ENCODE measurements at regions not wholly inside any gene's neighbourhood (a gene's known extent, or its start where the extent isn't known, plus 50 kb on each side); places are given as distances from the start of the nearest gene placed in this dataset.

GRCh38 chr5:67286006-67286405 lies 89.4 kb upstream of the CD180 start:
- Histone ChIP-seq H4K20me1 (ENCODE audit: control insufficient read depth, insufficient read depth, insufficient read length) (no peaks in the 10 kb centered on the region), H3K9ac (ENCODE audit: extremely low read depth, insufficient read length, low read length) (no peak overlapping the region), H3K18ac (ENCODE audit: insufficient read length, low read depth, low read length) (no peak overlapping the region), H3K4me1 (ENCODE audit: insufficient read depth, low read length) (peaks cover 3% of the 10 kb centered on the region; the same call in 1 of the 2 replicates), H4K8ac (replicated peaks; ENCODE audit: insufficient read length, low read depth, low read length) (no peak overlapping the region), H2BK5ac (ENCODE audit: insufficient read length, low read length) (no peak overlapping the region), H3K27me3 (ENCODE audit: insufficient read depth, low read length) (no peaks in the 10 kb centered on the region), H3K4ac (ENCODE audit: low read depth, low read length) (no peak overlapping the region), H2AK5ac (ENCODE audit: insufficient read length, low read length) (no peak overlapping the region), H2BK15ac (ENCODE audit: low read depth, low read length) (no peak overlapping the region), H4K5ac (ENCODE audit: insufficient read length, low read depth, low read length) (no peak overlapping the region), H4K91ac (ENCODE audit: insufficient read length, low read depth, low read length) (no peak overlapping the region), H3K23me2 (ENCODE audit: insufficient read length, low read depth, low read length, poor library complexity, severe bottlenecking) (no peaks in the 10 kb centered on the region), H3K14ac (ENCODE audit: insufficient read depth, low read length) (no peak overlapping the region), H3K9me3 (ENCODE audit: control insufficient read depth, low read depth, low read length) (no peaks in the 10 kb centered on the region), H3K79me1 (ENCODE audit: insufficient read depth, low read depth, low read length, poor library complexity, severe bottlenecking) (no peaks in the 10 kb centered on the region), H3K56ac (ENCODE audit: insufficient read length, low read depth, low read length) (no peak overlapping the region), H2BK12ac (ENCODE audit: insufficient read length, low read depth, low read length) (no peak overlapping the region), H3K27ac (ENCODE audit: insufficient read length, low read depth, low read length) (no peak overlapping the region), H3K4me2 (ENCODE audit: insufficient read depth, insufficient read length, low read length) (no peak overlapping the region), H3T11ph (ENCODE audit: low read length) (no peak overlapping the region), H3K23ac (ENCODE audit: insufficient read length, low read depth, low read length) (no peak overlapping the region), H3K79me2 (ENCODE audit: insufficient read depth, low read length) (no peaks in the 10 kb centered on the region), H2BK120ac (ENCODE audit: low read depth, low read length, poor library complexity, severe bottlenecking) (no peak overlapping the region), H2BK20ac (ENCODE audit: low read depth, low read length, poor library complexity, severe bottlenecking) (no peak overlapping the region), H2AFZ (ENCODE audit: low read length) (no peak overlapping the region)
- Mint-ChIP-seq H3K4me3 (no peak overlapping the region), H3K4me1 (peaks cover 2 to 17% of the 10 kb centered on the region in 2 experiments; a peak in 3 of 4 replicates), H3K27me3 (ENCODE audit: low read depth) (no peaks in the 10 kb centered on the region), H3K9me3 (no peaks in the 10 kb centered on the region), H3K27ac (no peak overlapping the region; a peak in 1 of 7 replicates), H3K36me3 (ENCODE audit: insufficient read depth in 1 of 3, low read depth in 3 of 3) (no peaks in the 10 kb centered on the region)
- DNase-seq, result no peak
- no CpG with 5 or more reads among the region's 4 CpGs for WGBS (ENCODE audit: extremely low coverage, insufficient read length, low lambda C conversion rate)
- no peak for TF ChIP-seq CTCF (conservative IDR thresholded peaks at IDR 0.05)
